Fibroblast of lung (primary cell): ENCODE measurements at regions not wholly inside any gene's neighbourhood (a gene's known extent, or its start where the extent isn't known, plus 50 kb on each side); places are given as distances from the start of the nearest gene placed in this dataset.

Source experiments
- DNase-seq, 2 donors: peaks; one replicate each; pipeline versions ENCODE4 v3.0.0 to v3.0.0-alpha.2; 2010; ENCODE audit warnings: low read depth in 2 of 2
- H2AFZ ChIP-seq: 2 replicates; pipeline ENCODE4 v1.5.1; 2012; ENCODE audit warnings: low read length, control low read depth, inconsistent platforms
- H3K27ac ChIP-seq: 2 replicates; pipeline ENCODE4 v1.5.1; 2011; ENCODE audit warnings: low read length, control low read depth; ENCODE audit not compliant: insufficient read depth
- H3K27me3 ChIP-seq: 2 replicates; pipeline ENCODE4 v1.5.1; 2011; ENCODE audit warnings: mild to moderate bottlenecking, low read length; ENCODE audit not compliant: control insufficient read depth, insufficient read depth
- H3K36me3 ChIP-seq: 2 replicates; pipeline ENCODE4 v1.5.1; 2011; ENCODE audit warnings: low read length; ENCODE audit not compliant: control insufficient read depth, insufficient read depth
- H3K4me1 ChIP-seq: 2 replicates; pipeline ENCODE4 v1.5.1; 2011; ENCODE audit warnings: low read length; ENCODE audit not compliant: control insufficient read depth, insufficient read depth; ENCODE audit errors: extremely low read depth
- H3K4me2 ChIP-seq: 2 replicates; pipeline ENCODE4 v1.5.1; 2011; ENCODE audit warnings: low read length, control low read depth; ENCODE audit not compliant: insufficient read depth; ENCODE audit errors: extremely low read depth
- H3K4me3 ChIP-seq, 4 experiments: fragments of 200-600 bp in 1 of 4; sonication (generic) in 1 of 4; replicated peaks in 1 of 4; 2 replicates each; pipeline ENCODE4 v1.5.1; 2011 to 2016; ENCODE audit warnings: low read length in 4 of 4, low read depth in 3 of 4, mild to moderate bottlenecking in 3 of 4, control low read depth in 2 of 4, inconsistent platforms in 1 of 4, mixed read lengths in 1 of 4; ENCODE audit not compliant: insufficient read depth in 1 of 4; ENCODE audit errors: control extremely low read depth in 1 of 4
- H3K79me2 ChIP-seq: 2 replicates; pipeline ENCODE4 v1.5.1; 2012; ENCODE audit warnings: mild to moderate bottlenecking, low read length, inconsistent platforms; ENCODE audit not compliant: control insufficient read depth, insufficient read depth
- H3K9ac ChIP-seq: 2 replicates; pipeline ENCODE4 v1.5.1; 2011; ENCODE audit warnings: mild to moderate bottlenecking, low read length, control low read depth; ENCODE audit not compliant: insufficient read depth
- H3K9me3 ChIP-seq: 2 replicates; pipeline ENCODE4 v1.5.1; 2012; ENCODE audit warnings: low read depth, low read length; ENCODE audit not compliant: control insufficient read depth, insufficient read depth
- H4K20me1 ChIP-seq: 2 replicates; pipeline ENCODE4 v1.5.1; 2011; ENCODE audit warnings: low read length; ENCODE audit not compliant: control insufficient read depth, insufficient read depth; ENCODE audit errors: extremely low read depth
- CTCF ChIP-seq, 2 donors: IDR thresholded peaks in 1 of 2; conservative IDR thresholded peaks in 1 of 2; 1 replicate in 1 of 2; 2 replicates in 1 of 2; pipeline ENCODE4 v1.5.1; 2011 to 2012; ENCODE audit warnings: low read length in 2 of 2, control low read depth in 1 of 2, inconsistent platforms in 1 of 2, low read depth in 1 of 2, mild to moderate bottlenecking in 1 of 2
- EZH2 ChIP-seq: IDR thresholded peaks from 2 replicates; pipeline ENCODE4 v1.5.1; 2012; ENCODE audit warnings: low read length, control low read depth, mild to moderate bottlenecking; ENCODE audit errors: missing control alignments

DNA sequence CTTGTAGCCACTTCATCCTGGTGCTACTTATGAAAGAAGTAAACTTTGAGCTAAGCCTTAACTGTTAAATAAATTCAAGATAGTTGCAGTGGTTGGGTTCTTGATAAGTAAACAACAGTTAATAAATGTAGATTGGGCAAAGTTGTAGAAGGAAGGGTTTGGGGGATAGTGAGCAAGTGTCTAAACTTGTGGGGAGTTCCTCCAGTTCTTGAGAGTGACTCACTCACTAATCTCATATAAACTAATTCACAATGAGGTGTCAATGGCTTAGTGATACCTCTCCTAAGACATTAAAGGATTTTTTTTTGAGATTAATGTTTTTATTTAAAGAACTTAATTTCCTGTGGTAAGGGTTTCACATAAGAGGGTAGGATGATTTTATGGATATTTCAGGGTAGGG is 507.4 kb downstream of the BMP2 start:
- Histone ChIP-seq H3K4me1 (no peaks in the 10 kb centered on the region), H3K27me3 (no peaks in the 10 kb centered on the region), H3K4me3 (no peak overlapping the region), H3K79me2 (no peaks in the 10 kb centered on the region), H3K27ac (no peak overlapping the region), H3K9ac (no peak overlapping the region), H2AFZ (no peak overlapping the region), H3K4me2 (no peak overlapping the region), H4K20me1 (no peaks in the 10 kb centered on the region), H3K9me3 (no peaks in the 10 kb centered on the region), H3K36me3 (no peaks in the 10 kb centered on the region)
- TF ChIP-seq EZH2 (no peak), CTCF (conservative IDR thresholded peaks at IDR 0.05 in 1 of 2, IDR thresholded peaks at IDR 0.05 in 1 of 2; ENCODE audit: low read depth in 1 of 2, low read length in 2 of 2) (no peak)
- peak in 1 of 2 donors; percentile 3 for DNase-seq

- TF ChIP-seq EZH2 = no peak
- TF ChIP-seq CTCF (conservative IDR thresholded peaks at IDR 0.05 in 1 of 2, IDR thresholded peaks at IDR 0.05 in 1 of 2; ENCODE audit: low read depth in 1 of 2, low read length in 2 of 2) = no peak
- H3K4me1 ChIP-seq = no peaks in the 10 kb centered on the region
- H3K79me2 ChIP-seq = no peaks in the 10 kb centered on the region
- no peaks in the 10 kb centered on the region for H3K27me3 ChIP-seq
- DNase-seq = no peak
- no peak overlapping the region for H3K4me2 ChIP-seq
- no peak overlapping the region for H3K27ac ChIP-seq
- H4K20me1 ChIP-seq = no peaks in the 10 kb centered on the region
- no peaks in the 10 kb centered on the region for H3K36me3 ChIP-seq
- no peaks in the 10 kb centered on the region for H3K9me3 ChIP-seq
- no peak overlapping the region for H3K9ac ChIP-seq
- no peak overlapping the region for H2AFZ ChIP-seq
- no peak overlapping the region for H3K4me3 ChIP-seq
Observed at GRCh38 chr20:7275645-7276237, 508.3 kb downstream of the BMP2 start.

DNA sequence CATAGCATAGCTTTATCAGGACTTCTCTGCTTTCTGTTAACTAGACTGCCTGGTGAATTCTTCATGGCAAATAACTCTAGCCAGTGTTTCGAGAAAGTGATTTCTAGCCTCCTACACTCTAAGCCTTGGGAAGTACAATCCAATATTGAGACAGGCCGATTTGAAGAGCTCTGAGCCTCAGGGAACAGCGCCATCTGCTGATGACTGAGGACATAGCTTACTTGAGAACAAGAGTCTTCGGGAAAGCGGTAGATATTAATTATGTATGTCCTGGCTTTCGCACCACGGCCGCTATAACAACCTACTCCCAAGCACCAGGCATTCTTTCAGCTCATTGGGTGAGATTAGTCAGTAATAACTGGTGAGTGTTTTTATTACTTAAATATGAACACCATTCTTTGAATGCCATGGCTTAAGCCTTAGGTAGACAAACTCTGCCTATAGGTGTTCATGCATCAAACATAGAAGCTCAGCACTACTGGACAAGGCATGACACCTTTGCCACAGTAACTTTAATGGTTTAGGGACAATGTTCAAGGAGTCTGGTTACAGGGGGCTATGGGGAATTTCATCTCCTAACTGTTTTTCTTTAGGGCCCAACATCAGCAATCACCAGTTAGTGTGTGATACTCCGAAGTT is 518.6 kb downstream of the BMP2 start:
- no peaks in the 10 kb centered on the region for H3K4me1 ChIP-seq
- no peak overlapping the region for H3K27ac ChIP-seq
- no peaks in the 10 kb centered on the region for H3K36me3 ChIP-seq
- no peak overlapping the region for H2AFZ ChIP-seq
- no peak overlapping the region for H3K4me2 ChIP-seq
- no peak overlapping the region for H3K9ac ChIP-seq
- H4K20me1 ChIP-seq = no peaks in the 10 kb centered on the region
- no peaks in the 10 kb centered on the region for H3K27me3 ChIP-seq
- TF ChIP-seq CTCF (conservative IDR thresholded peaks at IDR 0.05 in 1 of 2, IDR thresholded peaks at IDR 0.05 in 1 of 2; ENCODE audit: low read depth in 1 of 2, low read length in 2 of 2) (peak; percentile 90 to 96), EZH2 (no peak)
- H3K9me3 ChIP-seq = no peaks in the 10 kb centered on the region
- DNase-seq = peak; percentile 72 to 90
- H3K79me2 ChIP-seq = no peaks in the 10 kb centered on the region
- H3K4me3 ChIP-seq = no peak overlapping the region
